ENCODE measurements at regions not wholly inside any gene's neighbourhood (a gene's known extent, or its start where the extent isn't known, plus 50 kb on each side); places are given as distances from the start of the nearest gene placed in this dataset.
"Not testable (repeated sequence)": the region's sequence is repeated elsewhere in the genome, so short reads cannot be mapped to it uniquely, and the experiment has no call there.

GRCh38 chr21:18548249-18548648 lies 144.7 kb upstream of the TMPRSS15 start:
- peaks cover 3% of the 10 kb centered on the region for H3K9me3 Mint-ChIP-seq
- no peaks in the 10 kb centered on the region for H3K27me3 Mint-ChIP-seq
- no peak for ATAC-seq
- ChIA-PET POLR2A (interaction anchor here (0.7 kb wide), 1 partner anchor 130 kb away, joined by 3 read pairs; no protein-coding TSS in a partner anchor), CTCF (no interaction called here)
- no peaks in the 10 kb centered on the region for H3K4me1 Mint-ChIP-seq (ENCODE audit: low read depth)
- no peak overlapping the region for H3K27ac Mint-ChIP-seq
- TF ChIP-seq CTCF (IDR thresholded peaks at IDR 0.05) = no peak
- intact Hi-C loops (cut with micrococcal nuclease) = no loop called here
- DNase-seq = no peak
- H3K36me3 Mint-ChIP-seq (ENCODE audit: low read depth) = no peaks in the 10 kb centered on the region
- no peak overlapping the region for H3K4me3 Mint-ChIP-seq

DNA sequence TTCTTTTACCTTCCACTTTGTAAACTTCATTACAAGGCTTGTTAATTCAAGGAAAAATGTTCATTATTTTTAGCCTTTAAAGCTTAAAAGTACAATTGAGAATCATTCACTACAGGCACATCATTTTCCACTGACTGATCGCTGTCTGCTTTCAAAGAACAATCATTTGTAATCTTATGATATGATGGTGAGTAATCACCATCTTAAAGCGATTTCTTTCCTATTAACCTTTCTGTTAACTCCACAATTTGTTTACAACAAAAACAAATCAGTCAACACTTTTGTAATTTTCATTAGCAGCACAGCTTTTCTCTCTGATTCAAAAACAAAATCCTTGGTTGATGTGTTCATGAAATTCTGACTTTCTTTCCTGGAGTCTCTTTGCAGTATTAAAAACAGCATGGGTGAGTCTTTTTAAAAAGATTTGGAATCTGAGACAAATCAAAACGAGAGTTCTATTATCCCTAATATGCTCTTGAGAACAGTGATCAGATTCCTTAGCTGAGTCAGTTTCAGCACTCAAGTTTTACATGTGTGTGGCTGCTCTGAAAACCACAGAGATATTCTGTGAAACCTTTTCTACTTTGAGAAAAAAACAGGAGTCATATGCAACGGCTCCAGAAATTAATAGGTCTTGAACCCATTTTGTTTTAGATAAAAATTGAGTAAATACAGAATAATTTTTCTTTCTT lies 145.8 kb upstream of the TMPRSS15 start:
- H3K4me1 Mint-ChIP-seq (ENCODE audit: low read depth) = no peaks in the 10 kb centered on the region
- H3K4me3 Mint-ChIP-seq = no peak overlapping the region
- H3K27me3 Mint-ChIP-seq = no peaks in the 10 kb centered on the region
- no peak overlapping the region for H3K27ac Mint-ChIP-seq
- no peak for DNase-seq
- no peak for ATAC-seq
- TF ChIP-seq CTCF (IDR thresholded peaks at IDR 0.05) = no peak
- peaks cover 3% of the 10 kb centered on the region for H3K9me3 Mint-ChIP-seq
- intact Hi-C loops (cut with micrococcal nuclease) = no loop called here
- H3K36me3 Mint-ChIP-seq (ENCODE audit: low read depth) = no peaks in the 10 kb centered on the region
- ChIA-PET CTCF (no interaction called here), POLR2A (no interaction called here)

GRCh38 chr21:18550361-18550760 lies 146.8 kb upstream of the TMPRSS15 start:
- Mint-ChIP-seq H3K36me3 (ENCODE audit: low read depth) (no peaks in the 10 kb centered on the region), H3K4me3 (no peak overlapping the region), H3K4me1 (ENCODE audit: low read depth) (no peaks in the 10 kb centered on the region), H3K9me3 (peaks cover 3% of the 10 kb centered on the region), H3K27me3 (no peaks in the 10 kb centered on the region), H3K27ac (no peak overlapping the region)
- ChIA-PET CTCF (no interaction called here), POLR2A (no interaction called here)
- no peak for DNase-seq
- no peak for ATAC-seq
- TF ChIP-seq CTCF (IDR thresholded peaks at IDR 0.05) = no peak
- intact Hi-C loops (cut with micrococcal nuclease) = no loop called here

DNA sequence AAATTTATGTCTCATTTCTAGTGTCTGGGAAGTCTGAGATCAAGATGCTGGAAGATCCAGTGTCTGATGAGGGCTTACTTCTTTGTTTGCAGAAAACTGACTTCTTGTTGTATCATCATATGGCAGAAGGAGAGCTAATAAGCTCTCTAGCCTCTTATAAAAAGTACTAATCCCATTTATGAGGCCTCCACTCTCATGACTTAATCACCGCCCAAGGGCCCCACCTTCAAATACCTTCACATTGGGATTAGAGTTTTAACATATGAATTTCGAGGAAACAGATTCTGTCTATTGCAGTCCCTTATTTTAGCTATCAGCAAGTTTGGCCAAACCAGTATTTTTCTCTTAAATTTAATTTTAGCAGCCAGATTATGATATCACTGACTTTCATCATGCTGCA lies 150.2 kb upstream of the TMPRSS15 start:
- intact Hi-C loops (cut with micrococcal nuclease) = no loop called here
- H3K4me1 Mint-ChIP-seq (ENCODE audit: low read depth) = no peaks in the 10 kb centered on the region
- no peak for DNase-seq
- no peaks in the 10 kb centered on the region for H3K27me3 Mint-ChIP-seq
- TF ChIP-seq CTCF (IDR thresholded peaks at IDR 0.05) = no peak
- peaks cover 1% of the 10 kb centered on the region for H3K9me3 Mint-ChIP-seq
- ChIA-PET CTCF (no interaction called here), POLR2A (no interaction called here)
- H3K36me3 Mint-ChIP-seq (ENCODE audit: low read depth) = no peaks in the 10 kb centered on the region
- no peak overlapping the region for H3K4me3 Mint-ChIP-seq
- no peak overlapping the region for H3K27ac Mint-ChIP-seq
- ATAC-seq = no peak

GRCh38 chr21:18567770-18568169 lies 164.2 kb upstream of the TMPRSS15 start:
- H3K27me3 Mint-ChIP-seq; H3K4me1 Mint-ChIP-seq (ENCODE audit: low read depth); CTCF ChIA-PET: not testable (repeated sequence)

More at GRCh38 chr21:18567770-18568169, 164.2 kb upstream of the TMPRSS15 start:
- ATAC-seq; intact Hi-C loops (cut with micrococcal nuclease); H3K9me3 Mint-ChIP-seq; DNase-seq; H3K27ac Mint-ChIP-seq; H3K4me3 Mint-ChIP-seq; POLR2A ChIA-PET; H3K36me3 Mint-ChIP-seq (ENCODE audit: low read depth): not testable (repeated sequence)
